ENCODE measurements at regions not wholly inside any gene's neighbourhood (a gene's known extent, or its start where the extent isn't known, plus 50 kb on each side); places are given as distances from the start of the nearest gene placed in this dataset.

GRCh38 chr12:105874121-105874520, 264.6 kb downstream of the NUAK1 start:
- no peak for TF ChIP-seq CTCF (conservative IDR thresholded peaks at IDR 0.05 in 1 of 2, IDR thresholded peaks at IDR 0.05 in 1 of 2; ENCODE audit: low read depth in 1 of 2, low read length in 2 of 2)
- no peak for TF ChIP-seq EZH2 (IDR thresholded peaks at IDR 0.05; ENCODE audit: low read length, missing control alignments)

Data from fibroblast of lung (primary cell).